HL-60 (cell line): ENCODE measurements at regions not wholly inside any gene's neighbourhood (a gene's known extent, or its start where the extent isn't known, plus 50 kb on each side); places are given as distances from the start of the nearest gene placed in this dataset.

Source experiments
- DNase-seq, 2 experiments: peaks; one replicate each; pipeline ENCODE4 v3.0.0-alpha.2; 2010 to 2020; ENCODE audit warnings: low read depth in 1 of 2, low spot score in 1 of 2
- H3K27ac ChIP-seq: fragments of 250-450 bp; sonication (Bioruptor Pico); replicated peaks from 2 replicates; pipeline ENCODE4 v1.5.1; 2020; ENCODE audit warnings: mild to moderate bottlenecking, moderate library complexity
- H3K27me3 ChIP-seq: fragments of 250-450 bp; sonication (Bioruptor Pico); 2 replicates; pipeline ENCODE4 v1.5.1; 2021; ENCODE audit warnings: mild to moderate bottlenecking, moderate library complexity; ENCODE audit not compliant: insufficient read depth, poor library complexity, severe bottlenecking
- H3K4me3 ChIP-seq: replicated peaks from 2 replicates; pipeline ENCODE4 v1.5.1; 2011; ENCODE audit warnings: mild to moderate bottlenecking, control low read depth, low read length; ENCODE audit not compliant: insufficient read depth
- GABPA ChIP-seq: IDR thresholded peaks from 2 replicates; pipeline ENCODE4 v1.6.1; 2012; ENCODE audit warnings: low read depth
- POLR2AphosphoS5 ChIP-seq: IDR thresholded peaks from 2 replicates; pipeline ENCODE4 v1.6.1; 2012; ENCODE audit warnings: low read depth
- SPI1 ChIP-seq: IDR thresholded peaks from 2 replicates; pipeline ENCODE4 v1.6.1; 2012; ENCODE audit warnings: low read depth, mild to moderate bottlenecking, borderline replicate concordance
- TF ChIP-seq, protein P1 (sequence below): IDR thresholded peaks from 2 replicates; pipeline ENCODE4 v1.6.1; 2012; ENCODE audit warnings: low read depth; ENCODE audit not compliant: insufficient replicate concordance
- TF ChIP-seq, protein P2 (sequence below): IDR thresholded peaks from one replicate; pipeline ENCODE4 v1.5.1; 2011; ENCODE audit warnings: low read length, control low read depth, inconsistent platforms; ENCODE audit not compliant: insufficient read depth

DNA sequence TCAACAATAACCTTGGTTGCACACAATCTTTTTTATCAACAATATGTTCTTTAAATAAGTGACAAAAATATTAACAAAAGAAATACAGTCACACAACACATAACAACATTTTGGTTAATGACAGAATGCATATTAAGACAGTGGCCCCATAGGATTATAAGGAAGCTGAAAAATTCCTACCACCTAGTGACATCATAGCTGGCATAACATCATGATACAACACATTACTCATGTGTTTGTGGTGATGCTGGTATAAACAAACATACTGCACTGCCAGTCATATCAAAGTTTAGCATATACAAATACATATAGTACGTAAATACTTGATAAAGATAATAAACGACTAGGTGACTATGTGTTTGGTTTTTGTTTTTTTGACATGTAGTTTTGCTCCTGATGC lies 344.8 kb upstream of the POU5F2 start:
- no peak overlapping the region for H3K27ac ChIP-seq
- TF ChIP-seq, protein P1, sequence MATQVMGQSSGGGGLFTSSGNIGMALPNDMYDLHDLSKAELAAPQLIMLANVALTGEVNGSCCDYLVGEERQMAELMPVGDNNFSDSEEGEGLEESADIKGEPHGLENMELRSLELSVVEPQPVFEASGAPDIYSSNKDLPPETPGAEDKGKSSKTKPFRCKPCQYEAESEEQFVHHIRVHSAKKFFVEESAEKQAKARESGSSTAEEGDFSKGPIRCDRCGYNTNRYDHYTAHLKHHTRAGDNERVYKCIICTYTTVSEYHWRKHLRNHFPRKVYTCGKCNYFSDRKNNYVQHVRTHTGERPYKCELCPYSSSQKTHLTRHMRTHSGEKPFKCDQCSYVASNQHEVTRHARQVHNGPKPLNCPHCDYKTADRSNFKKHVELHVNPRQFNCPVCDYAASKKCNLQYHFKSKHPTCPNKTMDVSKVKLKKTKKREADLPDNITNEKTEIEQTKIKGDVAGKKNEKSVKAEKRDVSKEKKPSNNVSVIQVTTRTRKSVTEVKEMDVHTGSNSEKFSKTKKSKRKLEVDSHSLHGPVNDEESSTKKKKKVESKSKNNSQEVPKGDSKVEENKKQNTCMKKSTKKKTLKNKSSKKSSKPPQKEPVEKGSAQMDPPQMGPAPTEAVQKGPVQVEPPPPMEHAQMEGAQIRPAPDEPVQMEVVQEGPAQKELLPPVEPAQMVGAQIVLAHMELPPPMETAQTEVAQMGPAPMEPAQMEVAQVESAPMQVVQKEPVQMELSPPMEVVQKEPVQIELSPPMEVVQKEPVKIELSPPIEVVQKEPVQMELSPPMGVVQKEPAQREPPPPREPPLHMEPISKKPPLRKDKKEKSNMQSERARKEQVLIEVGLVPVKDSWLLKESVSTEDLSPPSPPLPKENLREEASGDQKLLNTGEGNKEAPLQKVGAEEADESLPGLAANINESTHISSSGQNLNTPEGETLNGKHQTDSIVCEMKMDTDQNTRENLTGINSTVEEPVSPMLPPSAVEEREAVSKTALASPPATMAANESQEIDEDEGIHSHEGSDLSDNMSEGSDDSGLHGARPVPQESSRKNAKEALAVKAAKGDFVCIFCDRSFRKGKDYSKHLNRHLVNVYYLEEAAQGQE = no peak
- TF ChIP-seq SPI1 (no peak), POLR2AphosphoS5 (no peak), GABPA (no peak)
- TF ChIP-seq, protein P2, sequence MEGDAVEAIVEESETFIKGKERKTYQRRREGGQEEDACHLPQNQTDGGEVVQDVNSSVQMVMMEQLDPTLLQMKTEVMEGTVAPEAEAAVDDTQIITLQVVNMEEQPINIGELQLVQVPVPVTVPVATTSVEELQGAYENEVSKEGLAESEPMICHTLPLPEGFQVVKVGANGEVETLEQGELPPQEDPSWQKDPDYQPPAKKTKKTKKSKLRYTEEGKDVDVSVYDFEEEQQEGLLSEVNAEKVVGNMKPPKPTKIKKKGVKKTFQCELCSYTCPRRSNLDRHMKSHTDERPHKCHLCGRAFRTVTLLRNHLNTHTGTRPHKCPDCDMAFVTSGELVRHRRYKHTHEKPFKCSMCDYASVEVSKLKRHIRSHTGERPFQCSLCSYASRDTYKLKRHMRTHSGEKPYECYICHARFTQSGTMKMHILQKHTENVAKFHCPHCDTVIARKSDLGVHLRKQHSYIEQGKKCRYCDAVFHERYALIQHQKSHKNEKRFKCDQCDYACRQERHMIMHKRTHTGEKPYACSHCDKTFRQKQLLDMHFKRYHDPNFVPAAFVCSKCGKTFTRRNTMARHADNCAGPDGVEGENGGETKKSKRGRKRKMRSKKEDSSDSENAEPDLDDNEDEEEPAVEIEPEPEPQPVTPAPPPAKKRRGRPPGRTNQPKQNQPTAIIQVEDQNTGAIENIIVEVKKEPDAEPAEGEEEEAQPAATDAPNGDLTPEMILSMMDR = no peak
- DNase-seq = no peak
- no peak overlapping the region for H3K4me3 ChIP-seq
- H3K27me3 ChIP-seq = no peaks in the 10 kb centered on the region

DNA sequence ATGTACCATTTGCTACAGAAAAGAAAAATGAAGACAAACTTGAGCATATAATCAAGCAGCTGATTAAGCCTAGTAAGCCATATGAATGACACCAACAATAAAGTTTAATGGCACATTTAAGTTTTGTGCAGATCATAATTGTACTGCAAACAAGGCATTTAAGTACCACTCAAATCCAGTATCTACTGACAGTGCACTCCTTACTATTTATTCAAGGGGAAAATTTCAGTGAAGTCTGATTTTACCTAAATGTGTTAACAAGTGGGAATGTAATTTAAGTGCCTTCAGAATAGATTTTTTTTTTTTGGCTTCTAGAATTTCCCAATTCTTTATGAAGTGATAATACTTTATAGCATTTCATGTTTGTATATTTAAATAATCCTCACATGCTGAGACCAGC lies 341.0 kb upstream of the POU5F2 start:
- TF ChIP-seq, protein P2 = no peak
- no peak for TF ChIP-seq POLR2AphosphoS5
- TF ChIP-seq, protein P1 = no peak
- no peak for TF ChIP-seq GABPA
- TF ChIP-seq SPI1 = no peak
- Histone ChIP-seq H3K27ac (no peak overlapping the region), H3K4me3 (no peak overlapping the region), H3K27me3 (no peaks in the 10 kb centered on the region)
- DNase-seq = no peak

DNA sequence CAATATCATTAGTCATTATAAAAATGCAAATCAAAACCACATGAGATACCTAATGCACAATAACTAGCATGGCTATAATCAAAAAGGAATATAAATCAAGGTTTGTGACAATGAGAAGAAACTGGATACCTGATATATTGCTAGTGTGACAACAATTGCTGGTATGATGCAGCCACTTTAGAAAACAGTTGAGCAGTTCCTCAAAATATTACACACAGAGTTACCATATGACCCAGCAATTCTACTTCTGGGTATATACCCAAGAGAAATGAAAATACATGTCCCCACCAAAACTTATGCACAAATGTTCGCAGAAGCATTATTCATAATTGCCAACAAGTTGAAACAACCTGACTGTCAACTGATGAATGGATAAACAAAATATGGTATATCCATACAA lies 339.7 kb upstream of the POU5F2 start:
- H3K27ac ChIP-seq = no peak overlapping the region
- H3K27me3 ChIP-seq = no peaks in the 10 kb centered on the region
- no peak overlapping the region for H3K4me3 ChIP-seq
- TF ChIP-seq SPI1 = peak; percentile 56; the same call in 1 of the 2 replicates
- TF ChIP-seq, protein P1 = no peak
- DNase-seq = no peak

DNA sequence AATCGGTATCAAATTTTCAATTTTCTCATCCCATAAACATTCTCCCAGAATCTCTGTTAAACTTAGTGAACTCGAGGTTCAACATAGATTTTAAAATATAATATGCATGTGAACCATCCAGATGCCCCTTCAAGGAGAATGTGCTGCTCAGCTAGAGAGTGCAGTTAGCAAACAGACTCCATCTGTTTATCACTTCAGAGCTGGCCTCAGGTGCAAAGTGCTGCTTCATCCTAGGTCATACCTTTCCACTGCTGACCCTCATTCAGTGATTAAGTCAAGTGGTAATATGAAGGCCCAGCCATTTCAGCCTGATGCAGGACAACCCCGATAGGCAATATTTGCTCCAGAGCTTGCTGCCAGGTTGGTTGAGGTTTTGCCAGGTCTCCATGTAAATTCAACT lies 339.0 kb upstream of the POU5F2 start:
- no peak for DNase-seq
- Histone ChIP-seq H3K27ac (no peak overlapping the region), H3K27me3 (no peaks in the 10 kb centered on the region), H3K4me3 (no peak overlapping the region)
- no peak for TF ChIP-seq GABPA
